H1 (cell line): ENCODE measurements at regions not wholly inside any gene's neighbourhood (a gene's known extent, or its start where the extent isn't known, plus 50 kb on each side); places are given as distances from the start of the nearest gene placed in this dataset.

Experiments
- BCL11A ChIP-seq, 2 experiments: IDR thresholded peaks; one replicate each; pipeline ENCODE4 v1.6.1; 2011; ENCODE audit warnings: low read depth in 2 of 2, low read length in 2 of 2, mild to moderate bottlenecking in 2 of 2
- BRCA1 ChIP-seq: IDR thresholded peaks from 2 replicates; pipeline ENCODE4 v1.6.1; 2012; ENCODE audit warnings: low read depth, low read length, improper control_type of control experiment
- CBX8 ChIP-seq: fragments of 300-800, 300-1000 bp; sonication (generic); IDR thresholded peaks from 2 replicates; pipeline ENCODE4 v1.7.1; 2016; ENCODE audit warnings: low read depth, low read length, borderline replicate concordance
- CHD1 ChIP-seq: IDR thresholded peaks from 2 replicates; pipeline ENCODE4 v1.6.1; 2012; ENCODE audit warnings: low read depth, low read length, improper control_type of control experiment
- CHD2 ChIP-seq: IDR thresholded peaks from 2 replicates; pipeline ENCODE4 v1.6.1; 2012; ENCODE audit warnings: low read length, improper control_type of control experiment
- CTBP2 ChIP-seq: IDR thresholded peaks from 2 replicates; pipeline ENCODE4 v1.7.0; 2011; ENCODE audit warnings: borderline replicate concordance, mild to moderate bottlenecking, moderate library complexity, mixed read lengths, low read length; ENCODE audit not compliant: insufficient read depth, insufficient read length
- HDAC2 ChIP-seq, 2 experiments: fragments of 300-600 bp in 1 of 2; sonication (generic) in 1 of 2; IDR thresholded peaks; 2 replicates each; pipeline ENCODE4 v1.6.1; 2011 to 2012; ENCODE audit warnings: low read depth in 2 of 2, low read length in 2 of 2, mild to moderate bottlenecking in 2 of 2, moderate library complexity in 2 of 2, borderline replicate concordance in 1 of 2, inconsistent platforms in 1 of 2
- HDAC6 ChIP-seq: IDR thresholded peaks from one replicate; pipeline ENCODE4 v1.7.1; 2012; ENCODE audit warnings: low read depth, mild to moderate bottlenecking, inconsistent platforms, low read length, moderate library complexity
- JUN ChIP-seq: IDR thresholded peaks from 2 replicates; pipeline ENCODE4 v1.6.1; 2011; ENCODE audit warnings: low read depth, mild to moderate bottlenecking, improper control_type of control experiment, low read length
- JUND ChIP-seq: IDR thresholded peaks from 2 replicates; pipeline ENCODE4 v1.6.1; 2011; ENCODE audit warnings: mild to moderate bottlenecking, improper control_type of control experiment, low read length
- PHF8 ChIP-seq: fragments of 200-600 bp; sonication (generic); conservative IDR thresholded peaks from 2 replicates; pipeline ENCODE4 v1.7.1; 2012; ENCODE audit warnings: low read depth, mild to moderate bottlenecking, inconsistent platforms, low read length, moderate library complexity
- POLR2AphosphoS5 ChIP-seq: IDR thresholded peaks from 2 replicates; pipeline ENCODE4 v1.6.1; 2011; ENCODE audit warnings: low read depth, low read length
- POU5F1 ChIP-seq: IDR thresholded peaks from 2 replicates; pipeline ENCODE4 v1.6.1; 2011; ENCODE audit warnings: low read depth, mild to moderate bottlenecking, low read length, moderate library complexity
- RBBP5 ChIP-seq: IDR thresholded peaks from 2 replicates; pipeline ENCODE4 v1.7.1; 2012; ENCODE audit warnings: low read depth, mild to moderate bottlenecking, inconsistent platforms, low read length, moderate library complexity, borderline replicate concordance
- SIN3A ChIP-seq, 2 experiments: IDR thresholded peaks in 1 of 2; conservative IDR thresholded peaks in 1 of 2; 2 replicates each; pipeline ENCODE4 v1.6.1; 2011 to 2012; ENCODE audit warnings: low read length in 2 of 2, improper control_type of control experiment in 1 of 2, low read depth in 1 of 2, mild to moderate bottlenecking in 1 of 2
- SIRT6 ChIP-seq: IDR thresholded peaks from one replicate; pipeline ENCODE4 v1.7.1; 2012; ENCODE audit warnings: low read length, inconsistent platforms
- SP1 ChIP-seq: IDR thresholded peaks from 2 replicates; pipeline ENCODE4 v1.6.1; 2011; ENCODE audit warnings: low read depth, low read length
- SP4 ChIP-seq: IDR thresholded peaks from 2 replicates; pipeline ENCODE4 v1.6.1; 2012; ENCODE audit warnings: low read length, inconsistent platforms
- TAF1 ChIP-seq: IDR thresholded peaks from 2 replicates; pipeline ENCODE4 v1.6.1; 2011; ENCODE audit warnings: mild to moderate bottlenecking, low read depth, low read length
- TCF12 ChIP-seq: IDR thresholded peaks from 2 replicates; pipeline ENCODE4 v1.6.1; 2011; ENCODE audit warnings: low read depth, mild to moderate bottlenecking, low read length
- TEAD4 ChIP-seq: IDR thresholded peaks from 2 replicates; pipeline ENCODE4 v1.6.1; 2012; ENCODE audit warnings: low read depth, low read length, inconsistent platforms, mixed read lengths
- ZNF274 ChIP-seq: IDR thresholded peaks from 2 replicates; pipeline ENCODE4 v1.7.0; 2012; ENCODE audit warnings: low read length, borderline replicate concordance; ENCODE audit errors: extremely low read depth
- TF ChIP-seq, protein P1 (sequence below): IDR thresholded peaks from 2 replicates; pipeline ENCODE4 v1.6.1; 2012; ENCODE audit warnings: inconsistent platforms

DNA sequence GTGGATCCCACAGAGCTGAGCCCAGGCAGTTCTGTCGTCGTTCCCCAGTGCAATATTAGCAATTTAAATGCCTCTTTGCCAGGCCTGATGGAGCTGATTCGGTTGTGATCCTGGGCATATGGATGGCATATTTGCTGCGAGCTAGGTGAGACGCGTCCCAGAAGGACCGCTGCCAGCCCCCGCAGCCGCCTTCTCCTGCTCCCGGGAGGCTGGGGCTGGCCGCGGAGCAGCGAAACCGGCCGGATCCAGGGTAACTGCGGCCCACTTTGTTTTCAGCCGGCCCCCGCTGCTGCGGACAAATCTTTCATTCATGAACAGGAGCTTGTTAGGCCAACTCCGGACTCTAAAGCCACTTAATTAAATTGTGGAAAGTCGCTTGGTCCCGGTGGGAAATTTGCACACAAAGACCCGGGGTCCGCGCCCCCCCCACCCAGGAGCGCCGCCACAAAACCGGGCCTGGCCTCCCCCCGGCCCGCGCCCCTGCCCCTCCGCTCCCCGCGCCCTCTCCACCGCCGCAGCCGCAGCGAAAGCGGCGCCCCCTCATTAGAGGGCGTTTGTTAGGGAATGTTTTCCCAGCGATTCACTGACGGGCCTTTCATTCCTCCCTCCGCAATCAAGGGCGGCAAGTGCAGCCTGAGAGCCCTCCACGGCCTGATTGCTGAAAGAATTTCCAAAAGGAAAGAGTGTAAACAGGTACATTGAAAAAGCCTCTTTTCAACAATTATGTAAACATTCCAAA, 383.3 kb downstream of the RRAGC start (continued):
- no peak for TF ChIP-seq JUND
- no peak for TF ChIP-seq SP4
- no peak for TF ChIP-seq HDAC6
- no peak for TF ChIP-seq POU5F1
- TF ChIP-seq TEAD4, result no peak
- TF ChIP-seq SP1, result no peak
- no peak for TF ChIP-seq SIRT6
- no peak for TF ChIP-seq ZNF274
- TF ChIP-seq RBBP5, result no peak
- 0 out of 2 replicates have a peak, but pooled peaks have one; percentile 0 for TF ChIP-seq TAF1
- TF ChIP-seq POLR2AphosphoS5, result no peak
- TF ChIP-seq TCF12, result no peak
- TF ChIP-seq BRCA1, result no peak
- no peak for TF ChIP-seq HDAC2 (IDR thresholded peaks at IDR 0.05; ENCODE audit: borderline replicate concordance in 1 of 2, low read depth in 2 of 2, low read length in 2 of 2)
- TF ChIP-seq CTBP2, result no peak
- TF ChIP-seq BCL11A (IDR thresholded peaks at IDR 0.05; ENCODE audit: low read depth in 2 of 2, low read length in 2 of 2), result no peak
- TF ChIP-seq CHD1, result no peak
- TF ChIP-seq SIN3A (conservative IDR thresholded peaks at IDR 0.05 in 1 of 2, IDR thresholded peaks at IDR 0.05 in 1 of 2; ENCODE audit: low read depth in 1 of 2, low read length in 2 of 2), result peak in 1 of 2 experiments; percentile 15; a peak in 1 of 4 replicates
- 0 out of 2 replicates have a peak, but pooled peaks have one; percentile 39 for TF ChIP-seq PHF8
- TF ChIP-seq JUN, result no peak
- TF ChIP-seq CBX8, result no peak
- TF ChIP-seq, protein P1, sequence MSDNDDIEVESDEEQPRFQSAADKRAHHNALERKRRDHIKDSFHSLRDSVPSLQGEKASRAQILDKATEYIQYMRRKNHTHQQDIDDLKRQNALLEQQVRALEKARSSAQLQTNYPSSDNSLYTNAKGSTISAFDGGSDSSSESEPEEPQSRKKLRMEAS, result no peak
- no peak for TF ChIP-seq CHD2
